H4 (cell line): ENCODE measurements at regions not wholly inside any gene's neighbourhood (a gene's known extent, or its start where the extent isn't known, plus 50 kb on each side); places are given as distances from the start of the nearest gene placed in this dataset.
"Not testable (repeated sequence)": the region's sequence is repeated elsewhere in the genome, so short reads cannot be mapped to it uniquely, and the experiment has no call there.

Experiments
- DNase-seq: peaks from one replicate; pipeline ENCODE4 v3.0.0-alpha.2; 2015; ENCODE audit warnings: low spot score

GRCh38 chr1:120278259-120278610, 101.9 kb upstream of the SEC22B start:
- DNase-seq = not testable (repeated sequence)

DNA sequence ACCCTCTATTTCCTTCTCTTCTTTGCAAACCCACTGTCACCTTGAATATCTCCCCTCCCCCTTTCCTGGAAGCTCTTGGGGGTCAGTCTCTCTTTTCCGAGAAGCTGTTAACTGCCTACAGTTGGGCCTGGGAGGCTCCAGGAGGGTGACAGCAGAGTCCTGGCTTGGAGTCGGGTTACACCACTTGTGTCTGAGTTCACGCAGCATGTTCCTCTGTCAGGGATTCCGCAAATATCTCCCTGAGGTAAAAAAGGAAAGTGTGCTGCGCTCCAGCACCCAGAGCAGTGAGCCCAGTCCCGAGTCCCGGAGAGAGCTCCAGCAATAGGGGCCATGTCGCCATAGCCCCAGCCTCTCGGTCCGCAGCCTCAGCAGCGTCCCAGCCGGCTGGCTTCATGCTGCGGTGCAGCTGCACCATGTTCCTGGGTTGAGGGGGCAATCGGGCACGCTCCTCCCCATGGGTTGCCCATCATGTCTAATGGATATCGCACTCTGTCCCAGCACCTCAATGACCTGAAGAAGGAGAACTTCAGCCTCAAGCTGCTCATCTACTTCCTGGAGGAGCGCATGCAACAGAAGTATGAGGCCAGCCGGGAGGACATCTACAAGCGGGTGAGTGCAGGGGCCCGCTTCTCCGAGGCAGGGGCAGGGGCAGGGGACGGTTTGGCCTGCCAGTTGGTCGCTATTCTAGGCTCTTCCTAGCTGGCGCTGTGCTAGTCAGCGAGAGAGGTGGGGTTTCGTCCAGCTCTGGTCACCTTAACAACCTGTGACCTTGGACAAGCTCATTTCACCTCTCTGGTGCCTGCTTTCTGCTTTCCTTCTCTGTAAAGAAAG, 101.3 kb upstream of the SEC22B start:
- DNase-seq = not testable (repeated sequence)

GRCh38 chr1:120276710-120277109, 100.4 kb upstream of the SEC22B start:
- not testable (repeated sequence) for DNase-seq

DNA sequence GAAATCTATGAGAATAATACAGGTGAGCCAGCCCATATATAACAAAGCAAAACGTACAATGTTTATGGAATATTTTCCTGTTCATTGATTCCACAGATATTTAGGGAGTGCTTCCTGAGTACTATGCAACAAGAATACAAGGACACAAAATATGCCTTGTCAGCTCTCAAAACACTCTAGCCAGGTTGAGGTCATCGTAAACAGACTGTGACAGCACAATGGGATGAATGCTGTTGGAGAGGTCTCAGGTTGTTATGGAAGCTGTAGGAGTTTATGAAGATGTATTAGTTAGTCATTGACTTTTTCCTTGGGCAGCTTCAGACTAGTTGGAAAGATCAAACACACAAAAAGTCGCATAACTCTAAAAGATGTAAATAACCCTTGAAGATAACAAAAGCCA, 98.1 kb upstream of the SEC22B start:
- not testable (repeated sequence) for DNase-seq

DNA sequence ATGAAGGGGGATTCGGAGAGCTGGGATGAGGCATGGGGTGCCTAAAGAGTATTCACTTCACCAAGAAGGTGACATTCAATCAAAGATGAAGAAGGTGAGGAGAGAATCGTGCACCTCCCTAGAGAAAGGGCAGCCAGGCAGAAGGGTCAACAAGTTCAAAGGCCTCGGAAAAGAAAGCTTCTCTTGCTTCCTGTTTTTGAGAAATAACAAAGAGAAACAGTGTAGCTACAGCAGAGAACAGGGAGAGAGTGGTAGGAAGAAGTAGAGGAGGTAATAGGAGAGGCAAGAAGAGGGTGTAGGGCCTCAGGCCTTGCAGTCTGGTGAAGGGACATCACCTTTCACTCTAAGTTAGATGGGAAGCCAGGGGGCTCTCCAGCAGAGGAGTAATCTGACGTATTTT, 97.0 kb upstream of the SEC22B start:
- not testable (repeated sequence) for DNase-seq

DNA sequence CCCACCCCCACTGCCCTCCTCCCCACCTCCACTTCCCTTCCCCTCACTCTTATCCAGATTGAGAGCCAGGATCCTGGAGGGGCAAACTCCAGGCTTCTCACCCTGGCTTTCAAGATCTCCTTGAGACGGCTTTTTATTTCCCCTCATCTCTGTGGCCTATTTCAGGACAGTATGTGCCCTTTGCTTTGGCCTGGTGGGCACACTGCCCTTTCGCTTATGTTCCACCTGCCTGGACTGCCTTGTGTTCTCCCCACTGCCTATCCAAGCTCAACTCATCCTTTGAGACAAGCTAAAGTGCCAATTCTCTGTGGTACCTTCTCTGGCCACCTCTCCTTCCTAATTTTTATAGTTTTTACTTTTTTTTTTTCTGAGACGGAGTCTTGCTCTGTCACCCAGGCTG, 95.9 kb upstream of the SEC22B start:
- DNase-seq = not testable (repeated sequence)

DNA sequence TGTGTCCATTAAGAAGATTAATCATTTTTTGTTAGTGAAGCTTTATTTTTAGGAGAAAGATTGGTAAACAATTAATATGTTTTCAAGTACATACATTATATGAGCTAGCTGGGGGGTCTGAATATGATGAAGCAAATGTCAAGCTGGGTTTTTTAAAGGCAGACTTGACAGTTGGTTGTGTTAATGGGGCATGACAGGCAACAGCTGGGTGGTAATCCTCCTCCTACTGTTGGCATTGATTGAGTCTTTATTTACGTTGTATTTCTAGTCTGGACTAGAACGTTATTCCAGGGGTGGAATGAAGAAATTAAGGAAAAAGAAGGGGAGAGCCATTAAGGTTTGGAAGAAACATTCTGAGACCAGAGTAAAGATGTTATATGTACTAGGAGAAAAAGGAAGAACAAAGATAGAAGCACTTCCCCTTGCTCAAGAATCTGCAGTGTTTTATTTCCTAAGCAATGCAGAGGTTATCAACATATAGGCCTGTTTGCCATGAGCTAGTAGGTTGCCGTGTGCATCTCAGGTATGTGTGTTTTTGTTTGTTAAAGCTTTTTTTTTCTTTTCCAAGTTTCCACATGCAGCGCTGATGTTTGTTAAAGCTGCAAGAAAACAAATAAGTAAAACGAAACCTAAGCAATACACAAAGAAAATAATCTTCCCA, 95.4 kb upstream of the SEC22B start:
- DNase-seq = not testable (repeated sequence)

DNA sequence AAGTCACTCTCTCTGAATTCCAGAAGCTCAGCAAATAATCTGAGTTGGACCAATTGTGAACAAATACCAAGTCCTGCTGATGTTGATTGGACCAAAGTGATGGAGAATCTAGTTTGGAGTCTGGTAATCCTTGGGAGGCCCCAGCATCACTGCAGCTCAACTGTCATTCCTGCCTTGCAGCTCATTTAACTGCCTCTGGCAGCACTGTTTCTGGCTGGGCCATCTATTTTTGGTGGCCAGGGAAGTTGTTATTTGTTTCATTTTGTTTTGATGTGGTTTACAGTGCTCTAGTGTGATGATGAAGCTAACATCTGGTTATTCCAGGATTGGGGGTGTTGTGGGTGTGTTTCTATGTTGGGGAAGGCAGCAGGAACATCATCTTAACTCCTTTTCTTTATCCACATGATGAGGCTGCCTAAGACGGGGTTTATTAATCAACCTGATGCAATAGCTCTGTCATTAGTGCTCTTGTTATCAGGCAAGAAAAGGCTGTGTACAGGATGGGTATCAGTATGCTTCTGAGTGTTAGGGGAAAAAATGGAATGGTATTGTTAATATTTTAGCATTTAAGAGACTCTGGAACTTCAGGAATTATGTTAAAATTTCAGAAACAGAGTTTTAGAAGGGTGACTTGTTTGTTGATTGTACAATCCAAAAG, 91.7 kb upstream of the SEC22B start:
- DNase-seq = not testable (repeated sequence)

GRCh38 chr1:120264564-120264963, 88.2 kb upstream of the SEC22B start:
- not testable (repeated sequence) for DNase-seq

- DNase-seq = not testable (repeated sequence)
Observed at GRCh38 chr1:120262791-120263751, 86.8 kb upstream of the SEC22B start.

GRCh38 chr1:120257778-120258105, 81.4 kb upstream of the SEC22B start:
- not testable (repeated sequence) for DNase-seq

DNA sequence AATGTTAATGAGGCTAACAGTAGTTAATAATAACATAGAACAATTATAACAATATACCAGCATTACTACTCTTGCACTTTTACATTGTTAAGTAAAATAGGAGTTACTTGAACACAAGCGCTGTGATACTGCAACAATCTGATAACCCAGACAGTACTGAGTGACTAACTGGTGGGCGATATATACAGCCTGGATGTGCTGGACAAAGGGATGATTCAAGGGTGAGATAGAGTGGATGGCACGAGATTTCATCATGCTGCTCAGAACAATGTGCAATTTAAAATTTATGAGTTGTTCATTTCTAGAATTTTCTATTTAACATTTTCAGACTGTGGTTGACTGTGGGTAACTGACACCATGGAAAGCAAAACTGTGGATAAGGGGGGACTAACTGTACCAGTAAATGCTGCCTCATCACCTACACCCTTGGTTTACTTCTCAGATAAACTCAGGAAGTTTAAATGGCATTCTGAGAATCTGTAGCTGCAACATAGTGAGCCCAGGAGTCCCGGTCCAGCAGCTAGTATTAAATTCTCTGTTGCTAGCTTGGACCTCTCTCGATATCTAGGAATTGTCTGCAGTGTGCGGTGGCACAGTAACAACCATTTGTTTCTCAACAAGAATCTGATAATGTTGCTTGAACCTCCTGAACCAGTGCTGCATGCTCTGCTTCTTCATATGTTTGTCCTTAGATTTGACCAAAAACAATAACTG, 80.9 kb upstream of the SEC22B start:
- not testable (repeated sequence) for DNase-seq

DNA sequence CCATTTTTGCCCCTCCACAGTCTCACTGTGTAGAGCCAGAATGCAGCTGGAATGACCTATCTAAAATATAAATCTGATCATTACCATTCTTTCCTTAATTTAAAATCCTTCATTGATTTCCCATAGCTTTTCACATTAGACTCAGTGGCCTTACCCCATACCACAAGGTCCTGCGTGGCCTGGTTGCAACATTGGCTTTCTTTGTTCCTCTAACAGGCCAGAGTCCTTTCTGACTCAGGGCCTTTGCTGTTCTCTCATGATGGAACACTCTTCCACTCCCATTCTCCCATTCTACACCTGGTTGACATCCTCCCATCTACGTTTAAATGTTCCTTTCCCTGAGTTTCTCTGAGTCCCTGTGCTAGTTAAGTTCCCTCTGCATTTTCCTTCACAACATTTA, 74.4 kb upstream of the SEC22B start:
- DNase-seq = not testable (repeated sequence)

DNA sequence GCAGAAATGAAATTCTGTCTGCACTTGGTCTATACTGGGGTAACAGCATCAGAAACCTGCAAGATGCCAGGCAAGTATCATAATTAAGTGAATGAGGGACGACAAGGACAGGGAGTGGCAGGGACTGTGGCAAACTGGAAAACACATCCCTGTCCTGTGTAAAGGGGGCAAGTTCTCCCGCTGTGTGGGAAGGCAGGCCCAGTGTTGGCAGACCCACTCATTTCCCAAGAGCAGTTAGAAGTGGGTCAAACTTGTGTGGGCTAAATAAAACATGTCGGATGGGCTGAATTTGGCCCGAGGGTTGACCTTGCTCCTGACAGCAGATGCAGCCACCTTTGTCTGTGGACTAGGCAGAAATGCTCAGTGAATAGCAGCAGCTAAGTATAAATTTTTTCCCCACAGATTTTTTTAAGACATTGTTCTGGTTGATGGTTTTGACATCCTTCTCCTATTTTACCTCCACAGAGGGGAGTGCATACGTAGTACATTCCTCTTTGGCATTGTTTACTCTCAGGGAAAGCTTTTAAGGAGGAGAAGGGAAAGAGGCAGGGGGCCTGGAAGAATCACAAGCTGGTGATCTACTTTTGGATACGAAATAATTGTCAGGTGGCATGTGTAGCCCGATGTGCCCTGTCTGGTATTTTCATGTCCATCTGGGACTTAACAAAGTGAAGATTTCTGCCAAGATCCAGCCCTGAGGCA, 72.6 kb upstream of the SEC22B start:
- not testable (repeated sequence) for DNase-seq

GRCh38 chr1:120248203-120248602, 71.9 kb upstream of the SEC22B start:
- not testable (repeated sequence) for DNase-seq

DNA sequence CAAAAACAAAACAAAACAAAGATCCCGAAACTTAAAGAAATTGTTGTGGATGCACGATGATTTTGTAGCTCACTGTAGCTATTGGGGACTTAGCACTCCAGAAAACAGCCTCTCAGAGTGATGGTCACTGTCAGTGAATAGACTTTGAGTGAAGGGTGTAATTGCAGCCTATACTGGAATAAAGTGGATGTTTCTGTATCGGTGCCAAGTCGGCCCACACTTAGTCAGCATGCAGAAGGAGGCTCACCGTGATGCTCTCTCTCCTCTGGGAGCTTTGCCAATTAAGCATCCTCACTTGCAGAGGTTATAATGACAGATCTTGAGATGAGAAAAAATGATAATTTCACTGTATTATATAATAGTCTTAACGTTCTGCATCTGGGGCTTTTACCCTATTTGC, 67.5 kb upstream of the SEC22B start:
- not testable (repeated sequence) for DNase-seq

DNA sequence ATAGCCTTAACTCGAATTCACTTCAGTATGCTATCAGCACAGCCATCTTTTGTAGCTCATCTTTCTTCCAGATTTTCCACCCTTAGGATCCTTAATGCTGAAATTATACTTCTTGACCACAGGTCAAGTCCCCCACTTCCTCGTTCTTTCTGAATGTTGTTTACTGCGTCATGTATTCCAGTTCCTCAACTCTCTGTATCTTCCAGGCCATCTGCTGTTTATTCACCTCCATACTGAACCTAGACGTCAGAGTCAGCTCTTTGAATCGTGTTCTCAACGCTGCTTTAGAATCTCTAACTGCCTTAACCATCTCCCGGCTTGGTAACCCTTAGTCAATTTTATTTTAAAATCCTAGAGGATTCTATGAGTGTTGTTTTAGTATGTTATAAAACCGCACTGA, 66.3 kb upstream of the SEC22B start:
- DNase-seq = not testable (repeated sequence)

DNA sequence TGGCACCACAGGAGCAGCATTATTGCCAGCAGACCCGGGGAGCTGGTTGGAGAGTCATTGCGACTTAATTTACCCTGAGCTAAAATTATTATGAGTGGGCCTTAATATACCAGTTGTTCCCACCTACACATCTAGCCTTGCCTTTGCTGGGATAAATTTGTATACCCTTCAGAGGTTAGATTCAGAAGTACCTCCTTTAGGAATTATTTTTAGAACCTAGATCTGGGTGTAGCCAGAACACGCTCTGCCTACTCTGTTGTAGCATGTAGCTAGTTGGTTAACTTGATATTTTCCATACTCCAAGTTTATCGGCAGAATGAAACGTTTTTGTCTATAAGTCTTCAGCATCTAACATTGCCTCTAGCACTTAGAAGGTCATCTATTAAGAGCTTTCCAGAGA, 65.5 kb upstream of the SEC22B start:
- DNase-seq = not testable (repeated sequence)

GRCh38 chr1:120240181-120240580, 63.9 kb upstream of the SEC22B start:
- not testable (repeated sequence) for DNase-seq

DNA sequence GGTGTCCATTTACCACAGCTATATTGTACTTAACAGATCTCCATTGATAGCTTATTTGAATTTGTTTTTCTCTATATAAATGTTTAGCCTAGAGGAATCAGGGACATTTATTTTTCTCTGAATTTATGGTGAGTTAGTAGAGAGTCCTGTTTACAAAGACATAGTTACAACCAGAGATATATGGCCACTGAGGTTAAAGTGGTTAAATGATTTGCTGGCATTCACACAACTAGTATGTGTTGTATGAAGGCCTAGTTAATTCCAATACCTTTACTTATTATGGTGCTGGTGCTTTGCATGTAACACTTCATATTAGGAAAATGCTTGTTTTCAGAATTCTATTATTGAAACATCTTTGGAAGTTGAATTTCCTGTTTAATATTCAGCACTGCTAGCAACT, 63.0 kb upstream of the SEC22B start:
- DNase-seq = not testable (repeated sequence)
